ENCODE measurements at regions not wholly inside any gene's neighbourhood (a gene's known extent, or its start where the extent isn't known, plus 50 kb on each side); places are given as distances from the start of the nearest gene placed in this dataset.

DNA sequence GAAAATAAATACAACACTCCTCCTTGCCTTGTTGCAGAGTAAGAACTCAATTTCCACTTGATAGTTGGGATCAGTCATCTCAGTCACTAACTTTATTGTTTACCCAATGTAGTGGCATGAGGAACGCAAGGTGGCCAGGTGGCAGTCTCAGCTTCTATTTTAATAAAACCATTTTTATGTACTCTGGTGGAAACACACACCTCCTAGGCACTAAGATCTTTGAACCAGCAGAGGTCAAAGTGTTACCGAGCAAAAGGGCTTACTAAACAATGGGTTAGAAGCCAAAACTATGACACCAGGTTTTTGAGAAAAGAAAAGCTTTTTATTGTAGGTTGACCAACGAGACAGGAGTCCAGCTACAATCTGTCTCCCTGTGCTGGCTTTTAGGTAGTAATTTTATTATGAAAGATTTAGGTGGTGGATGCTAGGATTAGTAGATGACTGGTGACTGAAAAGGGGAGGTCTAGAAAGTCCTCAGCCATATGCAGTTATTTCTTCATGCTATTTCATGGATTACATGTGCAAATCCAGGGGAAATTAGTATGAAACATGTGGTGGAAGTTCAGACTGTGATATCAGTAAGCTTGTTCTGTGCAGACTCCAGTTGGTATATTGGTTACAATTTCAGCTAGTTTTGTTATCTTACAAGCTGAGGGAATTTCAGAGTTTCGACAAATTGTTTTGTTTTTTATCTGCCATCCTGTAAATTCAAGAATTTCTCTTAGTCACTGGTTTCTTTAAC lies 122.3 kb downstream of the PCTP start:
- TF ChIP-seq POLR2AphosphoS5 (IDR thresholded peaks at IDR 0.05; ENCODE audit: low read depth) (no peak), GABPA (IDR thresholded peaks at IDR 0.05; ENCODE audit: low read depth) (no peak)
- TF ChIP-seq, protein P1, sequence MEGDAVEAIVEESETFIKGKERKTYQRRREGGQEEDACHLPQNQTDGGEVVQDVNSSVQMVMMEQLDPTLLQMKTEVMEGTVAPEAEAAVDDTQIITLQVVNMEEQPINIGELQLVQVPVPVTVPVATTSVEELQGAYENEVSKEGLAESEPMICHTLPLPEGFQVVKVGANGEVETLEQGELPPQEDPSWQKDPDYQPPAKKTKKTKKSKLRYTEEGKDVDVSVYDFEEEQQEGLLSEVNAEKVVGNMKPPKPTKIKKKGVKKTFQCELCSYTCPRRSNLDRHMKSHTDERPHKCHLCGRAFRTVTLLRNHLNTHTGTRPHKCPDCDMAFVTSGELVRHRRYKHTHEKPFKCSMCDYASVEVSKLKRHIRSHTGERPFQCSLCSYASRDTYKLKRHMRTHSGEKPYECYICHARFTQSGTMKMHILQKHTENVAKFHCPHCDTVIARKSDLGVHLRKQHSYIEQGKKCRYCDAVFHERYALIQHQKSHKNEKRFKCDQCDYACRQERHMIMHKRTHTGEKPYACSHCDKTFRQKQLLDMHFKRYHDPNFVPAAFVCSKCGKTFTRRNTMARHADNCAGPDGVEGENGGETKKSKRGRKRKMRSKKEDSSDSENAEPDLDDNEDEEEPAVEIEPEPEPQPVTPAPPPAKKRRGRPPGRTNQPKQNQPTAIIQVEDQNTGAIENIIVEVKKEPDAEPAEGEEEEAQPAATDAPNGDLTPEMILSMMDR (IDR thresholded peaks at IDR 0.05; ENCODE audit: insufficient read depth, low read length) = no peak

Data from HL-60 (cell line).